ENCODE measurements at regions not wholly inside any gene's neighbourhood (a gene's known extent, or its start where the extent isn't known, plus 50 kb on each side); places are given as distances from the start of the nearest gene placed in this dataset.

GRCh38 chr3:64861684-64862083, 173.9 kb upstream of the ADAMTS9 start:
- DNase-seq (ENCODE audit: low spot score) = no peak
- Histone ChIP-seq H3K27me3 (replicated peaks; ENCODE audit: insufficient read depth) (no peaks in the 10 kb centered on the region), H3K27ac (no peak overlapping the region), H3K9me3 (no peaks in the 10 kb centered on the region), H3K4me1 (ENCODE audit: control insufficient read depth in 1 of 2, low read depth in 2 of 2) (peaks cover 0 to 6% of the 10 kb centered on the region in 2 donors), H3K36me3 (no peaks in the 10 kb centered on the region), H3K4me3 (no peak overlapping the region)
- TF ChIP-seq CTCF (IDR thresholded peaks at IDR 0.05) = no peak
- ATAC-seq (ENCODE audit: insufficient number of reproducible peaks, low FRiP score, low read depth) = no peak

- H3K9me3 ChIP-seq = no peaks in the 10 kb centered on the region
- peaks cover 0 to 6% of the 10 kb centered on the region in 2 donors for H3K4me1 ChIP-seq (ENCODE audit: control insufficient read depth in 1 of 2, low read depth in 2 of 2)
- TF ChIP-seq CTCF (IDR thresholded peaks at IDR 0.05) = no peak
- no peaks in the 10 kb centered on the region for H3K27me3 ChIP-seq (replicated peaks; ENCODE audit: insufficient read depth)
- DNase-seq (ENCODE audit: low spot score) (no peak), ATAC-seq (ENCODE audit: insufficient number of reproducible peaks, low FRiP score, low read depth) (no peak)
- no peak overlapping the region for H3K27ac ChIP-seq
- no peaks in the 10 kb centered on the region for H3K36me3 ChIP-seq
- H3K4me3 ChIP-seq = no peak overlapping the region
Measured at GRCh38 chr3:64860536-64860870, 172.7 kb upstream of the ADAMTS9 start.

- no peaks in the 10 kb centered on the region for H3K9me3 ChIP-seq
- TF ChIP-seq CTCF (IDR thresholded peaks at IDR 0.05) = no peak
- H3K36me3 ChIP-seq = no peaks in the 10 kb centered on the region
- no peak overlapping the region for H3K27ac ChIP-seq
- H3K4me3 ChIP-seq = no peak overlapping the region
- H3K4me1 ChIP-seq (ENCODE audit: control insufficient read depth in 1 of 2, low read depth in 2 of 2) = peaks cover 0 to 6% of the 10 kb centered on the region in 2 donors
- H3K27me3 ChIP-seq (replicated peaks; ENCODE audit: insufficient read depth) = no peaks in the 10 kb centered on the region
- no peak for DNase-seq (ENCODE audit: low spot score)
- no peak for ATAC-seq (ENCODE audit: insufficient number of reproducible peaks, low FRiP score, low read depth)
Measured at GRCh38 chr3:64859625-64860535, 172.1 kb upstream of the ADAMTS9 start.

GRCh38 chr3:64856977-64857516, 169.2 kb upstream of the ADAMTS9 start:
- TF ChIP-seq CTCF (IDR thresholded peaks at IDR 0.05) = no peak
- no peaks in the 10 kb centered on the region for H3K9me3 ChIP-seq
- H3K36me3 ChIP-seq = no peaks in the 10 kb centered on the region
- no peaks in the 10 kb centered on the region for H3K27me3 ChIP-seq (replicated peaks; ENCODE audit: insufficient read depth)
- no peak for DNase-seq (ENCODE audit: low spot score)
- no peak overlapping the region for H3K27ac ChIP-seq
- no peak overlapping the region for H3K4me3 ChIP-seq
- no peak for ATAC-seq (ENCODE audit: insufficient number of reproducible peaks, low FRiP score, low read depth)
- peaks cover 0 to 6% of the 10 kb centered on the region in 2 donors for H3K4me1 ChIP-seq (ENCODE audit: control insufficient read depth in 1 of 2, low read depth in 2 of 2)

- no peak for TF ChIP-seq CTCF (IDR thresholded peaks at IDR 0.05)
- Histone ChIP-seq H3K27ac (no peak overlapping the region), H3K9me3 (no peaks in the 10 kb centered on the region), H3K27me3 (replicated peaks; ENCODE audit: insufficient read depth) (no peaks in the 10 kb centered on the region), H3K4me3 (no peak overlapping the region), H3K4me1 (ENCODE audit: control insufficient read depth in 1 of 2, low read depth in 2 of 2) (peaks cover 0 to 6% of the 10 kb centered on the region in 2 donors), H3K36me3 (no peaks in the 10 kb centered on the region)
- DNase-seq (ENCODE audit: low spot score) (no peak), ATAC-seq (ENCODE audit: insufficient number of reproducible peaks, low FRiP score, low read depth) (no peak)
Measured at GRCh38 chr3:64856106-64856505, 168.3 kb upstream of the ADAMTS9 start.

Measured in thoracic aorta (tissue), 2 donors.